ENCODE measurements at regions not wholly inside any gene's neighbourhood (a gene's known extent, or its start where the extent isn't known, plus 50 kb on each side); places are given as distances from the start of the nearest gene placed in this dataset.

GRCh38 chr13:100942742-100943141, 268.1 kb upstream of the TMTC4 start:
- TF ChIP-seq CTCF (optimal IDR thresholded peaks at IDR 0.05 in 1 of 3, IDR thresholded peaks at IDR 0.05 in 1 of 3, conservative IDR thresholded peaks at IDR 0.05 in 1 of 3; ENCODE audit: extremely low read depth in 1 of 3, insufficient read depth in 2 of 3, low read length in 3 of 3) (no peak), EZH2 (IDR thresholded peaks at IDR 0.05; ENCODE audit: low read length) (no peak)
